HUES64 (cell line): ENCODE measurements at regions not wholly inside any gene's neighbourhood (a gene's known extent, or its start where the extent isn't known, plus 50 kb on each side); places are given as distances from the start of the nearest gene placed in this dataset.

Experiments used
- H3K27ac ChIP-seq: 2 replicates; pipeline ENCODE4 v1.7.0; 2013; ENCODE audit warnings: low read depth, low read length, inconsistent platforms
- H3K27me3 ChIP-seq: 2 replicates; pipeline ENCODE4 v1.6.1; 2013; ENCODE audit warnings: mild to moderate bottlenecking, low read length; ENCODE audit not compliant: insufficient read depth
- H3K36me3 ChIP-seq: 2 replicates; pipeline ENCODE4 v1.6.1; 2013; ENCODE audit warnings: mild to moderate bottlenecking, low read length; ENCODE audit not compliant: insufficient read depth
- H3K4me1 ChIP-seq: 2 replicates; pipeline ENCODE4 v1.6.1; 2013; ENCODE audit warnings: mild to moderate bottlenecking, low read length, moderate library complexity; ENCODE audit not compliant: insufficient read depth
- H3K4me3 ChIP-seq: 2 replicates; pipeline ENCODE4 v1.5.1; 2013; ENCODE audit warnings: mild to moderate bottlenecking, low read length, moderate library complexity
- H3K9ac ChIP-seq: 2 replicates; pipeline ENCODE4 v1.6.1; 2013; ENCODE audit warnings: mild to moderate bottlenecking, low read depth, low read length
- H3K9me3 ChIP-seq: 2 replicates; pipeline ENCODE4 v1.6.1; 2013; ENCODE audit warnings: low read depth, low read length; ENCODE audit not compliant: insufficient read depth
- WGBS: fragments of 150-250, 120-280 bp; methylation state at CpG from one replicate; pipeline ENCODE4 v1.1.7; 2013; ENCODE audit warnings: missing lambda C conversion rate; 5-methylcytosine and 5-hydroxymethylcytosine counted together

DNA sequence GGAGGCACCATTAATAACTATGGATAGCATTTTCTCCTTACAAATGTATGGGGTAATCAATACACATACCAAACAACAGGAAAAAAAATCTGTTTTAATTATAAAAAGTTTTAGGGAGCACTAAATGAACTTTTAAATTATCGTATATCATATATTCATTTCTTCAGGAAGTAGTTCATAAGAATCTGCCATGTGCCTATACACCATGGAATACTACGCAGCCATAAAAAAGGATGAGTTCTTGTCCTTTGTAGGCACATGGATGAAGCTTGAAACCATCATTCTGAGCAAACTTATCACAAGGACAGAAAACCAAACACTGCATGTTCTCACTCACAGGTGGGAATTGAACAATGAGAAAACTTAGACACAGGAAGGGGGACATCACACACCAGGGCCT lies 162.1 kb upstream of the RASA1 start:
- Histone ChIP-seq H3K4me3 (no peak overlapping the region), H3K4me1 (no peaks in the 10 kb centered on the region), H3K9ac (no peak overlapping the region), H3K27ac (no peak overlapping the region), H3K9me3 (no peaks in the 10 kb centered on the region), H3K36me3 (no peaks in the 10 kb centered on the region), H3K27me3 (no peaks in the 10 kb centered on the region)
- WGBS: 0% methylated on average over 1 of the region's 2 CpGs

DNA sequence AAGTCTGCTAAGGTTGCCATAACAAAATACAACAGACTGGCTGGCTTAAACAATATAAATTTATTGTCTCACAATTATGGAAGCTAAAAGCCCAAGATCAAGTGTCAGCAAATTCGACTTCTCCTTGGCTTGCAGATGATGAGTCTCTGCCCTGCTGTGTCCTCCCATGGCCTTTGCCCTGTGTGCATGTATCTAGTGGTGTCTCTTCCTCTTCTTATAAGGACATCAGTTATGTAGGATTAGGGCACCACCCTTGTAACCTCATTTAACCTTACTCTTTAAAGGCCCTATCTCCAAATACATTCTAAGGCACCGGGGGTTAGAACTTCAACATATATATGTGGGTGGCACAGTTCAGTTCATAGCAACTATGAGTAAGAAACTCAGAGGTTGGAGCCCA lies 157.9 kb upstream of the RASA1 start:
- Histone ChIP-seq H3K36me3 (no peaks in the 10 kb centered on the region), H3K9ac (no peak overlapping the region), H3K27me3 (no peaks in the 10 kb centered on the region), H3K4me1 (no peaks in the 10 kb centered on the region), H3K9me3 (no peaks in the 10 kb centered on the region), H3K27ac (no peak overlapping the region), H3K4me3 (no peak overlapping the region)
- 96% methylated on average over 2 of the region's 2 CpGs for WGBS

DNA sequence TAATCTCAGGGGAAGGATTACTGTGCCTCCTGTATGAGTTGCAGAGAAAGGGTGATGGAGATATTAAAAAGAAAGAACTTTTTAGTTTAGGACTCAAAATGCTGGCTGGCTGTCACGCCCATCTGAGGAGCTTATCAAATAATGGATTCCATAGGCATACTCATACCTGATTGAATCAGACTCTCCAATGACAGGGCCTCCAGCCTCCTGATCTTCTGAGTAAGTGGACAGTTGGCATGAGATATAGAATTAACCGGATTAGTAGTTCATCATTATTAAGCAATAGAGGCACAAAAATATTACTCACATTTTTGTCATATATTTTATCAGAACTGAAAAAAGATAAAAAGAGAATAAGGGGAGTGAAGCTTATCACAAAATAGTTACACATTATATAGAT lies 157.0 kb upstream of the RASA1 start:
- 88% methylated on average over 1 of the region's 2 CpGs for WGBS
- Histone ChIP-seq H3K9me3 (no peaks in the 10 kb centered on the region), H3K4me1 (no peaks in the 10 kb centered on the region), H3K27me3 (no peaks in the 10 kb centered on the region), H3K36me3 (no peaks in the 10 kb centered on the region), H3K4me3 (no peak overlapping the region), H3K27ac (no peak overlapping the region), H3K9ac (no peak overlapping the region)

DNA sequence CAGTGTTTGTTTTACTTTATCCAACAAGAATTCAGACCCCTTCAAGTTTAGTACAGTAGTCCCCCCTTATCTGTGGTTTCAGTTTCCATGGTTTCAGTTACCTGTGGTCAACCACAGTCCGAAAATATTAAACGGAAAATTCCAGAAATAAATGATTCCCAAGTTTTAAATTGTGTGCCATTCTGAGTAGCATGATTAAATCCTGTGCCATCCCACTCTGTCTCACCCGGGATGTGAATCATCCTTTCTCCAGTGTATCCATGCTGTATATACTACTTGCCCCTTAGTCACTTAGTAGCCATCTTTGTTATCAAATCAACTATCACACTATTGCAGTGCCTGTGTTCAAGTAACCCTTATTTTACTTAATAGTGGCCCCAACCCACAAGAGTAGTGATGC lies 153.8 kb upstream of the RASA1 start:
- 91% methylated on average over 3 of the region's 3 CpGs for WGBS
- H3K9ac ChIP-seq: no peak overlapping the region

DNA sequence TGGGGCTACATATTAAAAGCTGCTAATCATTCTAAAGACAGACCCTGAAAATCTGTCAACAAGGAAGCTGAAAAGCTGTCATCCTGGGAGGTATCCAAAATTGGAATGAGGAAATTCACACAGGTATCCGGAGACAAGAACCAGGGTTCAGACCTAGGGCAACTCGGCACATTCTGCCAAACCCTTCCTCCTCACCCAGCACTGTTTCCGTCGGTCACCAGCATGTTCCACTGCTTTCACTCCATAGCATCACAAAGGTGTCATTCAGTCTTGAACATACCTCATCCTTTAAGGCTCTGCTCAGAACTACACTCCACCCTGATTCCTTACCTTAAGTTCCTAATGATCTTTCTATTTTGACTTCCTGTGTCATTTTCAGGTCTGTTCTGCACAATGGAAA lies 153.1 kb upstream of the RASA1 start:
- H3K27ac ChIP-seq: no peak overlapping the region
- no peaks in the 10 kb centered on the region for H3K9me3 ChIP-seq
- H3K4me1 ChIP-seq: no peaks in the 10 kb centered on the region
- 93% methylated on average over 4 of the region's 4 CpGs for WGBS
- no peak overlapping the region for H3K4me3 ChIP-seq
- H3K9ac ChIP-seq: no peak overlapping the region
- no peaks in the 10 kb centered on the region for H3K36me3 ChIP-seq
- no peaks in the 10 kb centered on the region for H3K27me3 ChIP-seq

More for the DNA sequence above, 153.8 kb upstream of the RASA1 start:
- Histone ChIP-seq H3K9me3 (no peaks in the 10 kb centered on the region), H3K27me3 (no peaks in the 10 kb centered on the region), H3K36me3 (no peaks in the 10 kb centered on the region), H3K4me1 (no peaks in the 10 kb centered on the region), H3K27ac (no peak overlapping the region), H3K4me3 (no peak overlapping the region)

DNA sequence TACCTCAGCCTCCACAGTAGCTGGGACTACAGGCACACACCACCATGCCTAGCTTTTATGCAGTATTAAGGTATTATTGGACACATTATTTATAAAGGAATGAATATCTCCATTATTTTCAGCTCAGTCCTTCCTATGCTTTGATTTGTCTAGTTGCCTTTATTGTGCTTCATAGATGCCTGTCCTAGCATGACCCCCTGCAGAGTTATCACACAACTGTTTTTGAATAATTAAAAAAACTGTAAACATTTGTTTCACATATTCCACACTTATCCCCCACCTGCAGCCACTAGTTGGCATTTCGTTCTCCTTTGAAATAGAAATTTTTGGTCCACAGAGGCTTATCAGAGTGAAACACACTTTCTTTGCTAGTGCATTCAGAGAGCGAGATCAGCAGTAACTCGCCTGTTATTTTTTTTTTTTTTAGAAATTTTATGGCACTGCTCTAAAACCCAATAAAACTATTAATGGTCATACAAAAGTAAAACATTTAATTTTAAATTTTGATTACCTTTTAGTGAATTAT lies 151.8 kb upstream of the RASA1 start:
- Histone ChIP-seq H3K27me3 (no peaks in the 10 kb centered on the region), H3K4me1 (no peaks in the 10 kb centered on the region), H3K36me3 (no peaks in the 10 kb centered on the region), H3K27ac (no peak overlapping the region), H3K9ac (no peak overlapping the region), H3K4me3 (no peak overlapping the region), H3K9me3 (no peaks in the 10 kb centered on the region)
- WGBS: 99% methylated on average over 2 of the region's 3 CpGs

DNA sequence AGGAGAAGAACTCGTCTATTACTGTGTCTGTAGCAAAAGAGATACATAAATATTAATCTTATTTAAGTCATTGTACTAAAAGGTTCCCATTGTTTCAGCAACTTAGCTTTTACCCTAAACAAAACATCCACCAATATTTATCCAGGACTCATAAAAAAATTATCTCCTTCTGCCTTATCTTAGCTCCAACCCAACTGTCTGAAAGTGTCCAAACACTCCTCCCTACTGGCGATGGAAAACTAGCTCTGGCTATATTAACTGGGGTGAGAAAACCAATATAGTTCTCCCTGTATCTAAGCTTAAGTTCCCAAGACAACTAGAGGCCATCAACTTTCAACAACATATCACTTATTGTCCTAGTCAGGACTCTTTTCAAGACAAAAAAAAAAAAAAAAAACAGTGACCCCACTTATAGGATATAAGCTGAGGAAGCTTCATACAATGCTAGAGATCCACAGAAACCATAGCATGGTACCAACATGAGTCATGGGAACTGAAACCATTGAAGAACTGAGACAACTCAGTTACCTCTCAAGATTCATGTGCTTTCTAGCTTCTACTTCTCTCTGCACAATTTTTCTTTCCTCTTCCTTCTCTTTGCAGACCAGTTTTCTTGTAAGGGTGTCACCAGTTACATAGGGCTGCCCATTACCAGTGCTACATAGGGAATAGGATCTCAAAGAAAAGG lies 150.7 kb upstream of the RASA1 start:
- Histone ChIP-seq H3K27me3 (no peaks in the 10 kb centered on the region), H3K4me1 (no peaks in the 10 kb centered on the region), H3K36me3 (no peaks in the 10 kb centered on the region), H3K4me3 (no peak overlapping the region), H3K27ac (no peak overlapping the region), H3K9ac (no peak overlapping the region), H3K9me3 (no peaks in the 10 kb centered on the region)
- 100% methylated on average over 1 of the region's 2 CpGs for WGBS

DNA sequence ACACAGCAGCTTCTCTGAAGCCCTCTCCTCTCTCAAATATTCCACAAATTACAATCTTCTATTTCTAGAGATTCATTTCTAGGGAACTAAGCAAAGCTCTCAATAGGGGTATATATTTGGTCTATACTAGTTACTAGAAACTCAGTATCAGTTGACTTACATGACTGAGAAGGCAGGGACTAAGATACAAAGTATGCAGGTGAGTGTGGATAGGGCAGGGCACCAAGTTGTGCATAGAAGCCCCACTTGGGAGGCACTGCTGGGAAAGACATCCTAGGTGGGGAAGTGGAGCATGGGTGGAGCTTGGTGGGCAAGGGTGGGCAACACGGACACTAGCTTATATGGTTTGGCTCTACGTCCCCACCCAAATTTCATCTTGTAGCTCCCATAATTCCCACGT lies 148.1 kb upstream of the RASA1 start:
- Histone ChIP-seq H3K4me1 (no peaks in the 10 kb centered on the region), H3K9me3 (no peaks in the 10 kb centered on the region), H3K36me3 (no peaks in the 10 kb centered on the region), H3K27me3 (no peaks in the 10 kb centered on the region), H3K9ac (no peak overlapping the region), H3K4me3 (no peak overlapping the region), H3K27ac (no peak overlapping the region)
- 100% methylated on average over 3 of the region's 3 CpGs for WGBS

DNA sequence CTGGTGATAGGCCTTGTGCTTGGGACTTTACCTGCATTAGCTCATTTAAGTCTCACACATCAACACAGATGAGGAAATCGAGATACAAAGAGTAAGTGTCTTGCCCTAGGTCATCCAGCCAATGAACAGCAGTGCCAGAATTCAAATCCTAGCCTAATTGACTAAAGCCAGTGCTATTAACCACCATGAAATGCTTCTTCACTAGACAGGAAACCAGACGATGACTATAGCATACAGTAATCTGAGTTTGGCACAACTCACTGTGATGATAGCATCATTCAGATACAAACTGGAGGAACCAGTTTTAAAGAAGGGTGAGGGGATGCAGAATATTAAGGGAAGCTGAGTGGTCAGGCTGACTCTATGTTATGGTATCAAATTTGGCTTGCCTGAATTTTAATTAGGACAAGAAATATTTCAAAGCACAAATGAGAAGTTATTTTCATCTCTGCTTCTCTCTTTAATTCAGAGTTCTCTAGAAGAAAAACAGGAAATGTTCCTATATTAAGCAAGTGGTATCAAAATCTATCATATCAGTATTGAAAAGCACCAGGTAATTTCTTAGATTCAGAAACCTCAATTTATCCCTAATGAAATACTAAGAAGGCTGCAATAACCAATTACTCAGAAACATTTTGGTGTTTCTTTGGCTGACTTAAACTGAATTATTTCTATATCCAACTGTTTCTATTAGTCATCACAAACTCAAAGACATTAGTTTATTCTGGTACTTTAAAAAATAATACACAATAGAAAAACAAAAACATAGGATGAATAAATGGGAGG lies 147.0 kb upstream of the RASA1 start:
- 93% methylated on average over 2 of the region's 2 CpGs for WGBS
- Histone ChIP-seq H3K36me3 (no peaks in the 10 kb centered on the region), H3K27ac (no peak overlapping the region), H3K9ac (no peak overlapping the region), H3K27me3 (no peaks in the 10 kb centered on the region), H3K4me3 (no peak overlapping the region), H3K9me3 (no peaks in the 10 kb centered on the region), H3K4me1 (no peaks in the 10 kb centered on the region)

DNA sequence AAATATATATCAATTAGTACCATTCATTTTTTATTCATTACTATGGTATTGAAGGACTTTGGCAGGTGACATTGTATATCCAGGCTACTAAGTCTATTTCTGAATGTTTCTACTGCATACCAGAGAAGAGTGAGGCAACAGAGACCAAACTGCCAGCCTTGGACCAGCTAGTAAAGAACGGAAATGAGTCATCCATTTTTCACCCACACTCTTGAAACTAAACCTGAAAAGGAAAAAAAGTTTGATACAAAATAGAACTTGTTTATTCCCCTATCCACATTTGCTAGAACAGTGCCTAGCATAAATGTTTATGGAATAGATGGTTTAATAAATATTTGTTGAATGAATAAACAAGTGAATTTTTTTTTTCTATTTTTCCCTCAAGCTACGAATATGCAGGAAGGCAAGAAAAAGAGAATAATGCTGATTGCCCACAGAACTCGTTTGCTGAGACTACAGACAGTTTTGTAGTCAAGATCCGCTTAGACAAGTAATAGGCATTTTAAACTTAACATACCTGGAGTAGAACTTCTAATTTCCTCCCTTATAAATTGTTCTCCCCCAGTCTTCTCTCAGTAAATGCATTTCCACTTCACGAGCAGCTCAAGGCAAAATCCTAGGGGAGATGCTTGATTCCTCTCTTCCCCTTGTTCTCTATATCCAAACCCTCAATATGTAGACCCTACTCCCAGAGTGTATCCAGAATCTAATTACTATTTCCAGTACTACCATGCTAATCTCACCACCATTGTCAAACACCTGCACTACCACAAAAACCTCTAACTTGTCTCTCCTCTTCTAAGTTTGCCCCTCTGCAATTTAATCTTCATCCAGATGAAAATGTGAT lies 146.2 kb upstream of the RASA1 start:
- Histone ChIP-seq H3K27me3 (no peaks in the 10 kb centered on the region), H3K9ac (no peak overlapping the region), H3K36me3 (no peaks in the 10 kb centered on the region), H3K4me3 (no peak overlapping the region), H3K4me1 (no peaks in the 10 kb centered on the region), H3K27ac (no peak overlapping the region), H3K9me3 (no peaks in the 10 kb centered on the region)
- WGBS: 79% methylated on average over 4 of the region's 5 CpGs
